ENCODE measurements at regions not wholly inside any gene's neighbourhood (a gene's known extent, or its start where the extent isn't known, plus 50 kb on each side); places are given as distances from the start of the nearest gene placed in this dataset.

DNA sequence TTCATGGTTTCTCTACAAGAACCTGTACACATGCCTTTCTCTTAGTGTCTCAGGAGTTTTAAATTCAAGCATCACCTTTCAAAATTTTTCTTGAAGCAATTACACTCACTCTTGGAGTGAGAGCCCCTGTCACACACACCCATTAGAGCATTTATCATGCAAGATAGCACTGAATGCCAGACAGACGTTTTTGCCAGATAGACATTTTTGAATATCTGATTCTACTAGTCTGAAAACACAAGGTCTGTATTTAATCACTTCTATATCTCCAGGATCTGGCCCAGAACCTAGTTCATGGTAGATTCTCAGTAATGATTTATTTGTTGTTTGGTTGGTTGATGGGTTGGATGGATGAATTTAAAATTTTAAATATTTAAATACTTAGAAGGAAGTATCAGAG lies 60.9 kb upstream of the PDE1C start:
- Histone ChIP-seq H3K27ac (no peak overlapping the region), H3K27me3 (replicated peaks in 1 of 7) (no peaks in the 10 kb centered on the region), H3K4me1 (no peaks in the 10 kb centered on the region), H3K4me3 (no peak overlapping the region), H3K36me3 (no peaks in the 10 kb centered on the region), H3K9me3 (peaks cover 0 to 34% (median 19%) of the 10 kb centered on the region in 8 donors)
- 26 to 49% (median 32%) methylated on average over 1 of the region's 1 CpG for WGBS, 5 donors
- intact Hi-C loops (cut with DNase I; ENCODE audit: low total_unique reads), result no loop called here
- TF ChIP-seq POLR2A (IDR thresholded peaks at IDR 0.05) (no peak), POLR2AphosphoS5 (IDR thresholded peaks at IDR 0.05) (no peak)
- TF ChIP-seq, protein P1, sequence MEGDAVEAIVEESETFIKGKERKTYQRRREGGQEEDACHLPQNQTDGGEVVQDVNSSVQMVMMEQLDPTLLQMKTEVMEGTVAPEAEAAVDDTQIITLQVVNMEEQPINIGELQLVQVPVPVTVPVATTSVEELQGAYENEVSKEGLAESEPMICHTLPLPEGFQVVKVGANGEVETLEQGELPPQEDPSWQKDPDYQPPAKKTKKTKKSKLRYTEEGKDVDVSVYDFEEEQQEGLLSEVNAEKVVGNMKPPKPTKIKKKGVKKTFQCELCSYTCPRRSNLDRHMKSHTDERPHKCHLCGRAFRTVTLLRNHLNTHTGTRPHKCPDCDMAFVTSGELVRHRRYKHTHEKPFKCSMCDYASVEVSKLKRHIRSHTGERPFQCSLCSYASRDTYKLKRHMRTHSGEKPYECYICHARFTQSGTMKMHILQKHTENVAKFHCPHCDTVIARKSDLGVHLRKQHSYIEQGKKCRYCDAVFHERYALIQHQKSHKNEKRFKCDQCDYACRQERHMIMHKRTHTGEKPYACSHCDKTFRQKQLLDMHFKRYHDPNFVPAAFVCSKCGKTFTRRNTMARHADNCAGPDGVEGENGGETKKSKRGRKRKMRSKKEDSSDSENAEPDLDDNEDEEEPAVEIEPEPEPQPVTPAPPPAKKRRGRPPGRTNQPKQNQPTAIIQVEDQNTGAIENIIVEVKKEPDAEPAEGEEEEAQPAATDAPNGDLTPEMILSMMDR (IDR thresholded peaks at IDR 0.05 in 8 of 11, conservative IDR thresholded peaks at IDR 0.05 in 3 of 11), result no peak
- DNase-seq, result no peak

DNA sequence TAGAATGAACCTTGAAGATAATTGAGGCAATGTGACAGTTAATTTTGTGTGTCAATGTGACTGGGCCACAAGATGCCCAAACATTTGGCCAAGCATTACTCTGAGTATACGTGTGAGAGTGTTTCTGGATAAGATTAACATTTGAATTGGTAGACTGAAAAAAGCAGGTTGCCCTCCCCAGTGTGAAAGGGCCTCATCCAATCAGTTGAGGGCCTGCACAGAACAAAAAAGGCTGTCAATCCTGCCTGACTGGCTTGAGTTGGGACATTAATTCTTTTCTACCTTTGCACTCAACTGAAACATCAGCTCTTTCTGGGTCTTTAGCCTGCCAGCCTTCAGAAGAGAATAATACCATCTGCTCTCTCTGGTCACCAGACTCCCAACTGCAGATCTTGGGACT lies 56.6 kb upstream of the PDE1C start:
- Histone ChIP-seq H3K4me1 (no peaks in the 10 kb centered on the region), H3K36me3 (no peaks in the 10 kb centered on the region), H3K27ac (no peak overlapping the region), H3K9me3 (peaks cover 0 to 33% (median 24%) of the 10 kb centered on the region in 8 donors), H3K4me3 (no peak overlapping the region), H3K27me3 (replicated peaks in 1 of 7) (no peaks in the 10 kb centered on the region)
- 63 to 83% (median 80%) methylated on average over 1 of the region's 1 CpG for WGBS, 5 donors
- no peak for DNase-seq
- intact Hi-C loops (cut with DNase I; ENCODE audit: low total_unique reads), result no loop called here
- TF ChIP-seq POLR2AphosphoS5 (IDR thresholded peaks at IDR 0.05) (no peak), POLR2A (IDR thresholded peaks at IDR 0.05) (no peak)
- TF ChIP-seq, protein P1 (IDR thresholded peaks at IDR 0.05 in 8 of 11, conservative IDR thresholded peaks at IDR 0.05 in 3 of 11), result no peak

Measured in spleen (tissue), 11 donors.